HG02610 (cell line): ENCODE measurements at regions not wholly inside any gene's neighbourhood (a gene's known extent, or its start where the extent isn't known, plus 50 kb on each side); places are given as distances from the start of the nearest gene placed in this dataset.
"Not testable (repeated sequence)": the region's sequence is repeated elsewhere in the genome, so short reads cannot be mapped to it uniquely, and the experiment has no call there.

Experiments
- ATAC-seq: cut with Tn5 transposase; IDR thresholded peaks from one replicate; pipeline ENCODE4 v1.9.1; 2021; ENCODE audit warnings: mild to moderate bottlenecking, moderate library complexity; ENCODE audit not compliant: unreplicated experiment

GRCh38 chr3:145450018-145450682 is 710.8 kb downstream of the PLOD2 start:
- no peak for ATAC-seq

DNA sequence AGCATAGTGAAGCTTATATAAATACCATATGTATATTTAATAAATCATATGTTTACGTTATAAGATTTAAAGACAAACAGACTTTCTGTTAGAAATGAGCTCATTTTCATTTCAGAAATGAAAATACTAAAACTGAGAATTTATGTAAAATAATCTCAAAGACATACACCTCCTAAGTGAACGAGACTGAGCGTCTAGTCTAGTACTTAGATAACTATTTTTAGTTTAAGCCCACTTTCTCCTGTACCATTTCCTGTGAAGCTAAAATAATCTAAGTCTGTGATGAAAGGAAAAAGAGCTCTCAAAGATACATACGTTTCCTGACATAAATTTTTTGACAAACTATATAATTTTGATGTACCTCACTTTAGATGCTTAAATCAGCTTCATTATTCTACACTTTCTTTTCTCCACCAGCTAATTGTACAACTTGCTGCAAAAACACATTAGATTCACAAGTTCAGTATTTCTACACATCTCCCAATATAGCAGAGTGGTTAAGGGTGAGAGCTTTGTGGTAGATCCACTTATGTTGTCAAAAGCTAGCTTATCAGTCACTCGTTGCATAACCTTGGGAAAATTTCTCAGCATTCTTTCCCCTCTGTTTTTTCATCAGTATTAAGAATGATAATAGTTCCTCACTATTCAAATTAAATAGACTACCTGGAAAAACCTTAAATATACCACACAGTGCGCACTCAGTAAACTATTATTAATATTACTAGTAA is 703.0 kb downstream of the PLOD2 start:
- ATAC-seq: peak; percentile 61

GRCh38 chr3:145459681-145460080 is 701.3 kb downstream of the PLOD2 start:
- not testable (repeated sequence) for ATAC-seq

DNA sequence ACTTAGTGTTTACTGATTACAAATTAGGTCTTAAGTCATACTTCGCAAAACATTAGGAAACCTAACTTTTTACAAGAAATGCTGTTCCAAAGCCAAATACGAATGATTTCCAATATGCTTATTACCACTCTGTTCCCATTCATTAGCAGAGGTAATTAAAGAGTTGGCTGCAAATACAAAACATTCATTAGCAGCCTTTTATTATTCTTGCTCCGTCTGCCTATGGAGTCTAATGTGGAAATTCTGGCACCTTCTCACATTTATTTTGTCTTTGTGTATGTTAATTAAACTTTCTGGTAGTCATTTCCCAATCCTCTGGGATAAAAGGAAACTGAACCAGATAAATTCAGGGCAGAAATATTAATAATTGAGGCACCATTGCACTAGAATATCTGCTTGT is 689.0 kb downstream of the PLOD2 start:
- ATAC-seq: no peak

- ATAC-seq: not testable (repeated sequence)
These were observed 678.2 kb downstream of the PLOD2 start for GRCh38 chr3:145482735-145483134.

DNA sequence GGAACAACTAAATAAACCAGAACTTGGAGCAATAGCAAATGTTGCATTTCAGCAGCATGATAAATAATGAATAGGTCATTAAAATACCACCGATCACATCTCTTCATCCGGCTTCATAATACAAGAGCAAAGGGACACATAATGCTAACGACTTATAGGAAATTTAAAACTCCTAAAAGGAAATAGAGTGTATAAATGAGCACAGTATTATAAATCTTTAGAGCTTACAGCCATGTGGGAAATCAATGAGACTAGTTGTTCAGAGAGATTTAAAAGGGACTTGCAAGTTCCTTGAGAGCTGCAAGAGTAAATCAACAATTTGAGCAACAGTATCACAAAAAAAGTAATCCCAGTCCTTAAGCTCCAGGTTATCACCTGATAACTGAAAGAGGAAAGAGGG is 677.0 kb downstream of the PLOD2 start:
- ATAC-seq: no peak

DNA sequence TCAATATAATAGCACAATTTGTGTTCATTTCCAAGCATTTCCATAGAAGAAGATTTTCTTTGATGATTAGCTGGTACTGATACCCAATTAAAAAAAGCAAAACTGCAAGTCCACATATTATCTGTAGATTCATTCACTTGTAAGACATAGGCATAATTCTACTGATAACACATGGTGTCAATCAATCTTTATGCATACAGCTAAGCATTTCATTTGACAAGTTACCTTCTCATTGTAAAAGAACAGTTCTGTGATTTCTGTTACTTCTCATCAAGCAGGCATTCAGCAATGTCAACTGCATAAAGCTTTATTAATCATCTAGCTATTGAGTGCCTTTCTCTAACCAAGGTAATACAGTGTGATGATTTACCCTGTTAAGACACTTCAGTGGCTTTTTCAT is 672.0 kb downstream of the PLOD2 start:
- no peak for ATAC-seq

DNA sequence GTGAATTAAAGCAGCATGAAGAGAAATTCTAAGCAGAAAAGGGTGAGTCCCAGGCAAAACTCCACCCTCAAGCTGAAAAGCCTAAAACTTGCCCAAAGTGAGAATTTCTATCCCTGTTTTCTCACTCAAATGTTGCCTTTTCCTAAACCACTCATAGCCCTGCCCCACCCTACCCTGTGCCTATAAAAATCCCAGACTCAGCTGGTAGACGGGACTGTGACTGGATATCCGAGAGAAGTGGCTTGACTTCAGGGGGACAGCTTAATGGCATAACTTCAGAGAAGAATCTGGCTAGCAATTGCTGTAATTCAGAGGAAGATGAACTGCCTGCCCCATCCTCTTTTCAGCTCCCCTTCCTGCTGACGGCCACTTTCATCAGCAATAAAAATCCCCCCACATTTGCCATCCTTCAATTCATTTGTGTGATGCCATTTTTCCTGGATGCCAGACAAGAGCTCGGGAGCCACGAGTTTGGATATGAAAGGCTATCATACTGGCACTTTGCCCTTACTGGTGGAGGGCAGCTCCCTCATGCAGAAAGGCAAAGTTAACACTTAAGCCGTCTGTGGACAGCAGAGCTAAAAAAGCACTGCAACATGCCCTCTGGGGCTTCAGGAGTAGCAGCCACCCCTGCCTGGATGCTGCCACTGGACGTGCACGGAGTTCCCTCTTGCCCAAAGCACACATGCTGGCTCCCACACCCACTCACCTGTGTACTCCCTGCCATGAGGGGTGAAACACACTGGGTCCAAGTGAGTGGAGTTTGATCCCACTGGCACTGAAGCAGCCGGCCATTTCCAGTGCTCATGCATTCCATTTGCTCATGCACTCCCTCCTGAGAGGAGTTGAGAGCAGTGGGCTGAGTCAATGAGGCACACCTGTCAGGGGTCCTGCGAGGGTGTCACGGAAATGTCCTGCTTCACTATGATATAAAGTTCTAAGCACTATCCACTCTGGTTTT is 670.6 kb downstream of the PLOD2 start:
- no peak for ATAC-seq

GRCh38 chr3:145492456-145492855 is 668.5 kb downstream of the PLOD2 start:
- no peak for ATAC-seq

DNA sequence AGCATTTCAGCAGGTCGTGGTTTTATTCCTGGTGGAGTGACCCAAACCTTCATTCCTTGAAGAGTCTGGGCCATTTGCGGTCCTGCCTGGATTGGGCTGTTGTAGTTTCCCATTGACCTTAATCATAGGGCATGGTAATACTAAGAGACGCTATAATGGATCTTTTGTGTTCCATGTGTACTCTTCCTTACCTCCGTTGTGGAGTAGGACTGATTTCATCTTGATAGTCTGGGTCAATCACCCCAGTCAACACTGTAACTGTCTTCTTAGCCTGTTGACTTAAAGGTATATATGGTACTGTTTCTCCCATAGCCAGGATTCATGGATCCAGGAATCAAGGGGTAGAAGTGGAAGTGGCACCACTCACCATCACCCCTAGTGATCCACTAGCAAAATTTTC is 643.6 kb downstream of the PLOD2 start:
- ATAC-seq: not testable (repeated sequence)

DNA sequence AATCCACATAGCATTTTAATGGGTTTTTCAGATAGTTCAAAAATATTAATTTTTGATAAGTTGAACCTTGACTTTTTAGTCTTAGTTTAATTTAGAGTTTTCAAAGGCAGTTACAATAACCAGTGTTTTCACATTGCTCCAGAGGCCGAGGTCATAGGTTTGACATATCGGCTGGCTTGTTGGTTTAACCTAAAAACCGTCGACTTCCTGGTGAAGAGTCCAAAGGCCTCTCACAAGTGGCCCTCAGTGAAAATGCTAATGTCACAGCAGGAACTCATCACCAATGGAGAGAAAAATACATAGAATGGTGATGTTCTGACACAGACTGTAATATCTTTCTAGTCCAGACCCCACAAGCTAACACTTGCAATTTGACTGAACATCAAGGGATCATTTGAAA is 642.3 kb downstream of the PLOD2 start:
- ATAC-seq: no peak

- ATAC-seq: no peak
These were observed 641.5 kb downstream of the PLOD2 start for GRCh38 chr3:145519398-145520047.

DNA sequence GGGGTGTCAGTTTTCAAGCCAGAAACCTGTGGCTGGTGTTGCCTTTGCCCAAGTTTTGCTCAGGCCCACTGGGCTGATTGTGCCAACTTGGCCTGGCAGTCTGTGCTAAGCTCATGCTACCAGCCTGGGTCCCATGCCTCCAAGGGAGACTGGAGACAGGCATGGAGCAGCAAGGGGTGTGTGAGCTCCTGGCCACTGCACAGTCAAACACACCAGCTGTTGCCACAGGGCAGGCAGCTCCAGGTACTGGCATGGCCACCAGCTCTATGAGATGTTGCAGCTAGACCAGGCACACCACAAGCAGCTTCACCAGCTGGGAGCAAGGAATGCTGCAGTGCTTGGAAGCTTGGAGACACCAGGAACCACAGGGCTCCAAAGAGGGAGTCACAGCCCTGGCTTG is 638.8 kb downstream of the PLOD2 start:
- ATAC-seq: no peak

- no peak for ATAC-seq
These were observed 637.9 kb downstream of the PLOD2 start for GRCh38 chr3:145522893-145523651.

GRCh38 chr3:145531548-145531947 is 629.4 kb downstream of the PLOD2 start:
- no peak for ATAC-seq

DNA sequence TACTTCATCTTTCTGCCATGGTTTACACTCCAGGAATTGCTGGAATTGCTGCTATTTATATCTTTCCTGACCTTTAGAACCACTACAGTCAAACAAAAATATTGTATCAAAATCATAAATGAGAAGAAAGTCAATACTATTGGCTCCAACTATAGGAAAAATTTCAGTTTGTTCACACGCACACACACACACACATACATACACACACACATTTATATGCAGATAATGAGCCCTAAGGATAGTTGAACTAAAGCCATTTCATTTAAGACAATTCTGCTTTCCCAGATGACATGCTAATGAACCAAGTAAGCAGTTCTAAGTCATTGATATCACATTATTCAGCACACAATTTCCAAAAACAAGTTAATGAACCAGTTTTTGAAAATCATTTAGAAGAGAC is 627.3 kb downstream of the PLOD2 start:
- no peak for ATAC-seq

- ATAC-seq: no peak
These were observed 624.5 kb downstream of the PLOD2 start for GRCh38 chr3:145536461-145536860.

DNA sequence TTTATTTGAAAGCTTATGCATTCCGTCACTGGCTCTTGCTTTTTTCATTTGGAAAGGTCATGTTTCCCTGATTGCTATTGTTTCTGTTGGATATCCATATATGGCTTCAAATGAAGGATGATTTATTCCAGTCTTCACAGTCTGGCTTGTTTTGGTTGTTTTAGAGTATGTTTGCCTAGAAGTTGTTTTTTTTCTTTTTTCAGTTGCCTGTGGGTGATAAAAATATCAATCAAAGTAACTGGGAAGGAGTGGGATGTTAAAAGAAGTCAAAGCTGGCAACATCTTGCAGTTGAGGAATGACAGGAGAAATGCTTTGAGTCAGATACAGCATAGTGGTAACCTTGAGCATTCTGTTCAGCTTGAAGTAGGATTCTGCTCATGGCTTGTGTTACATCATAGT is 610.5 kb downstream of the PLOD2 start:
- no peak for ATAC-seq

- ATAC-seq: no peak
These were observed 603.6 kb downstream of the PLOD2 start for GRCh38 chr3:145557405-145557804.

- no peak for ATAC-seq
These were observed 582.5 kb downstream of the PLOD2 start for GRCh38 chr3:145578471-145578870.
